Astrocyte (in vitro differentiated cells and primary cell): ENCODE measurements at regions not wholly inside any gene's neighbourhood (a gene's known extent, or its start where the extent isn't known, plus 50 kb on each side); places are given as distances from the start of the nearest gene placed in this dataset.

Source experiments
- DNase-seq: peaks from one replicate; pipeline ENCODE4 v3.0.0-alpha.2; 2010; ENCODE audit warnings: low read depth
- FAIRE-seq: peaks from 2 replicates; lab custom pipeline; 2011; peaks lifted over from hg19 to GRCh38; lab: Jason Lieb, UNC
- H2AFZ ChIP-seq: 2 replicates; pipeline ENCODE4 v1.6.0; 2012; ENCODE audit warnings: low read depth, low read length, inconsistent platforms
- H3K27ac ChIP-seq: 2 replicates; pipeline ENCODE4 v1.5.1; 2011; ENCODE audit warnings: low read depth, low read length, inconsistent platforms
- H3K27me3 ChIP-seq: 2 replicates; pipeline ENCODE4 v1.6.0; 2011; ENCODE audit warnings: low read length, inconsistent platforms; ENCODE audit not compliant: insufficient read depth
- H3K36me3 ChIP-seq: 2 replicates; pipeline ENCODE4 v1.5.1; 2011; ENCODE audit warnings: low read length, inconsistent platforms; ENCODE audit not compliant: insufficient read depth
- H3K4me1 ChIP-seq: 2 replicates; pipeline ENCODE4 v1.5.1; 2011; ENCODE audit warnings: low read length, inconsistent platforms; ENCODE audit not compliant: insufficient read depth
- H3K4me2 ChIP-seq: 2 replicates; pipeline ENCODE4 v1.6.0; 2012; ENCODE audit warnings: low read length, inconsistent platforms
- H3K4me3 ChIP-seq: 2 replicates; pipeline ENCODE4 v1.5.1; 2011; ENCODE audit warnings: low read depth, mild to moderate bottlenecking, low read length, inconsistent platforms; ENCODE audit not compliant: insufficient read depth
- H3K79me2 ChIP-seq: 2 replicates; pipeline ENCODE4 v1.6.0; 2012; ENCODE audit warnings: mild to moderate bottlenecking, low read length, inconsistent platforms; ENCODE audit not compliant: insufficient read depth
- H3K9ac ChIP-seq: 2 replicates; pipeline ENCODE4 v1.6.0; 2012; ENCODE audit warnings: mild to moderate bottlenecking, low read length, inconsistent platforms
- H3K9me3 ChIP-seq: 2 replicates; pipeline ENCODE4 v1.5.1; 2012; ENCODE audit warnings: low read depth, mild to moderate bottlenecking, low read length, inconsistent platforms; ENCODE audit not compliant: insufficient read depth
- H4K20me1 ChIP-seq: 2 replicates; pipeline ENCODE4 v1.6.0; 2012; ENCODE audit warnings: low read length, inconsistent platforms; ENCODE audit not compliant: insufficient read depth
- H3K27ac Mint-ChIP-seq: one replicate; pipeline ENCODE4 v1.8.0; 2021; ENCODE audit warnings: mild to moderate bottlenecking, mixed read lengths; ENCODE audit not compliant: unreplicated experiment
- H3K27me3 Mint-ChIP-seq: one replicate; pipeline ENCODE4 v1.8.0; 2021; ENCODE audit warnings: low read depth, mixed read lengths; ENCODE audit not compliant: unreplicated experiment
- H3K36me3 Mint-ChIP-seq: one replicate; pipeline ENCODE4 v1.8.0; 2021; ENCODE audit warnings: low read depth, mixed read lengths; ENCODE audit not compliant: unreplicated experiment
- H3K4me1 Mint-ChIP-seq: one replicate; pipeline ENCODE4 v1.8.0; 2021; ENCODE audit warnings: low read depth, mixed read lengths; ENCODE audit not compliant: unreplicated experiment
- H3K4me3 Mint-ChIP-seq: one replicate; pipeline ENCODE4 v1.8.0; 2021; ENCODE audit warnings: mild to moderate bottlenecking, moderate library complexity, mixed read lengths; ENCODE audit not compliant: unreplicated experiment
- H3K9me3 Mint-ChIP-seq: one replicate; pipeline ENCODE4 v1.8.0; 2021; ENCODE audit warnings: mild to moderate bottlenecking, mixed read lengths; ENCODE audit not compliant: unreplicated experiment
- EZH2 ChIP-seq: IDR thresholded peaks from 2 replicates; pipeline ENCODE4 v1.6.1; 2012; ENCODE audit warnings: mild to moderate bottlenecking, low read length, inconsistent platforms; ENCODE audit not compliant: insufficient read depth
- TF ChIP-seq, protein P1 (sequence below): IDR thresholded peaks from 2 replicates; pipeline ENCODE4 v1.5.1; 2011; ENCODE audit warnings: low read depth, mild to moderate bottlenecking, inconsistent platforms, low read length, moderate library complexity; ENCODE audit not compliant: insufficient read depth

DNA sequence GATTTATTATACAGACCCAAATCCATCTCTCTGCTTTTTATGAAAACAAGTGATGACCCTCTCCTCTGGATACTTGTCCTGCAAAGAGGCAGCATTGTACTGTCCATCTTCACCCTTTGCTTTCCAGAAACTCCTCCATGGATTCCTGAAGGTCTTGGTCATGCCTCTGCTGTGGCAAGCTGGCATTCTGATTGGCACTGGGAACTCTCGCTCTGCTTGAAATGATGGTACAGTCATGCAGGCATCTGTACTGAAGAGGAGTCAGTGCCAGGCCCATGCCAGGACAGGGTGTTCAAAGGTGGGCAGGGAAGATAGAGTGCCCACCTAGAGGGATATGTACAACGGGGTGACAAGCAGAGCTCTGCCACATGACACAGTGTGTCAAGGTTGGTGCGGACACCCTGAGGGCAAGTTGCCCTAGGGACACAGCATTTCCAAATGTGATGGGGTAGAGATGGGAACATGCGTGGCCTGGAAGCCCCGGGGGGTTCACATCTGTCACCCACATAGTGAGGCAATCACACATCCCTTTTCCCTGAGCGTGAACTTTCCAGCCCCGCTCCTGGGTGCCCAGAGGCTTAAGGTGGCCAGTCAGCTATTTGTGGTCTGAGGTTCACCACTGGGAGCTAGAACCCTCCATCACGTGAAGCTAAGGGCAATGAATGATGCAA is 235.7 kb upstream of the TCERG1L start:
- H3K4me3 Mint-ChIP-seq = no peak overlapping the region
- peaks cover 7% of the 10 kb centered on the region for H3K9me3 Mint-ChIP-seq
- no peaks in the 10 kb centered on the region for H3K4me1 Mint-ChIP-seq
- Histone ChIP-seq H3K9me3 (peaks cover 7% of the 10 kb centered on the region), H3K4me1 (no peaks in the 10 kb centered on the region), H3K27me3 (no peaks in the 10 kb centered on the region), H3K79me2 (no peaks in the 10 kb centered on the region), H3K36me3 (no peaks in the 10 kb centered on the region), H2AFZ (no peak overlapping the region), H3K4me3 (no peak overlapping the region), H4K20me1 (no peaks in the 10 kb centered on the region), H3K27ac (no peak overlapping the region), H3K9ac (no peak overlapping the region), H3K4me2 (no peak overlapping the region)
- FAIRE-seq = no peak
- no peak for TF ChIP-seq EZH2
- TF ChIP-seq, protein P1, sequence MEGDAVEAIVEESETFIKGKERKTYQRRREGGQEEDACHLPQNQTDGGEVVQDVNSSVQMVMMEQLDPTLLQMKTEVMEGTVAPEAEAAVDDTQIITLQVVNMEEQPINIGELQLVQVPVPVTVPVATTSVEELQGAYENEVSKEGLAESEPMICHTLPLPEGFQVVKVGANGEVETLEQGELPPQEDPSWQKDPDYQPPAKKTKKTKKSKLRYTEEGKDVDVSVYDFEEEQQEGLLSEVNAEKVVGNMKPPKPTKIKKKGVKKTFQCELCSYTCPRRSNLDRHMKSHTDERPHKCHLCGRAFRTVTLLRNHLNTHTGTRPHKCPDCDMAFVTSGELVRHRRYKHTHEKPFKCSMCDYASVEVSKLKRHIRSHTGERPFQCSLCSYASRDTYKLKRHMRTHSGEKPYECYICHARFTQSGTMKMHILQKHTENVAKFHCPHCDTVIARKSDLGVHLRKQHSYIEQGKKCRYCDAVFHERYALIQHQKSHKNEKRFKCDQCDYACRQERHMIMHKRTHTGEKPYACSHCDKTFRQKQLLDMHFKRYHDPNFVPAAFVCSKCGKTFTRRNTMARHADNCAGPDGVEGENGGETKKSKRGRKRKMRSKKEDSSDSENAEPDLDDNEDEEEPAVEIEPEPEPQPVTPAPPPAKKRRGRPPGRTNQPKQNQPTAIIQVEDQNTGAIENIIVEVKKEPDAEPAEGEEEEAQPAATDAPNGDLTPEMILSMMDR = no peak
- no peaks in the 10 kb centered on the region for H3K36me3 Mint-ChIP-seq
- no peak overlapping the region for H3K27ac Mint-ChIP-seq
- DNase-seq = no peak
- H3K27me3 Mint-ChIP-seq = peaks cover 52% of the 10 kb centered on the region

DNA sequence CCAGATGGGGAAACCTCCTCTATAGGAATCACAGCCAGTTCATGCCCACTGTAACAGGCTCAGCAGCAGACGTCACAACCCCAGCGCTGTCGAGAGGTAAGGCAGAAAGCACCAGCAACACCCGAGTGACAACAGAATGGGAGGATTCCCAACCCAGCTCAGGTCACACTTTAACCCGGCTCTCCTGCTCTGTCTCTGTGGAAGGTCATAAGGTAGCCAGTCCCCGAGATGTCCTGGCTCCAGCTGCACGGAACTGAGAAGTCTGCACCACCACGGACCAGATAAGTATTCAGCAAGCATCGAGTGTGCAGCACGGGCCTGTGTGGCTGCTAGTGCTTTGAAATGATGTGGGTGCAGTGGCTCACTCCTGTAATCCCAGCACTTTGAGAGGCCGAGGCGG is 236.7 kb upstream of the TCERG1L start:
- Mint-ChIP-seq H3K4me1 (no peaks in the 10 kb centered on the region), H3K36me3 (no peaks in the 10 kb centered on the region), H3K9me3 (peaks cover 7% of the 10 kb centered on the region), H3K27ac (no peak overlapping the region), H3K4me3 (no peak overlapping the region), H3K27me3 (peaks cover 50% of the 10 kb centered on the region)
- H4K20me1 ChIP-seq = no peaks in the 10 kb centered on the region
- no peak overlapping the region for H3K4me3 ChIP-seq
- H2AFZ ChIP-seq = no peak overlapping the region
- no peak for TF ChIP-seq EZH2
- TF ChIP-seq, protein P1 = no peak
- no peaks in the 10 kb centered on the region for H3K4me1 ChIP-seq
- H3K4me2 ChIP-seq = no peak overlapping the region
- H3K27ac ChIP-seq = no peak overlapping the region
- no peak overlapping the region for H3K9ac ChIP-seq
- peaks cover 4% of the 10 kb centered on the region for H3K9me3 ChIP-seq
- FAIRE-seq (no peak), DNase-seq (no peak)
- H3K27me3 ChIP-seq = no peaks in the 10 kb centered on the region
- no peaks in the 10 kb centered on the region for H3K79me2 ChIP-seq
- H3K36me3 ChIP-seq = no peaks in the 10 kb centered on the region

DNA sequence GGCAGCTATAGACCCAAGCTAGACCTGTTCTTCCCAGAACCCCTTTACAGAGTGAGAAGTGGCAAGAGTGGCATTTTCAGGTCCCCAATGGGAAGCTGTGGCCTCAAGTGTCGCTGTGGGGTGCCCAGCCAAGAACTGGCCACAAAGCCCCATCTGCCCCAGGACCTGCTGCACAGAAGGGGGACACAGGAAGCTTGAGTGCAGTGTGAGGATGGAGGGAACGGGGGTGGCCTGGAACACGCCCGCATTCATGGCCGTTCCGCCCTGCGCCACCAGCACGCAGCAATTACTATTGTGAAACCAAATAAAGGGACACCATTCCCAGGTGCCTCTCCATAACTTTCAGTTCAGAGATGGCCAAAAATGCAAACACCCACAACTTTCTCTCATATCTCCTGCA is 237.6 kb upstream of the TCERG1L start:
- H3K4me3 ChIP-seq = no peak overlapping the region
- Mint-ChIP-seq H3K36me3 (no peaks in the 10 kb centered on the region), H3K9me3 (peaks cover 7% of the 10 kb centered on the region), H3K27ac (no peak overlapping the region), H3K27me3 (peaks cover 44% of the 10 kb centered on the region), H3K4me3 (no peak overlapping the region), H3K4me1 (no peaks in the 10 kb centered on the region)
- H3K4me1 ChIP-seq = no peaks in the 10 kb centered on the region
- H3K79me2 ChIP-seq = no peaks in the 10 kb centered on the region
- H2AFZ ChIP-seq = no peak overlapping the region
- TF ChIP-seq EZH2 = no peak
- TF ChIP-seq, protein P1 = no peak
- no peak overlapping the region for H3K4me2 ChIP-seq
- H3K27ac ChIP-seq = no peak overlapping the region
- no peak for DNase-seq
- H3K36me3 ChIP-seq = no peaks in the 10 kb centered on the region
- no peaks in the 10 kb centered on the region for H3K27me3 ChIP-seq
- no peaks in the 10 kb centered on the region for H4K20me1 ChIP-seq
- no peak for FAIRE-seq
- H3K9ac ChIP-seq = no peak overlapping the region
- peaks cover 4% of the 10 kb centered on the region for H3K9me3 ChIP-seq
